Keratinocyte (primary cell): ENCODE measurements at regions not wholly inside any gene's neighbourhood (a gene's known extent, or its start where the extent isn't known, plus 50 kb on each side); places are given as distances from the start of the nearest gene placed in this dataset.
"Not testable (repeated sequence)": the region's sequence is repeated elsewhere in the genome, so short reads cannot be mapped to it uniquely, and the experiment has no call there.

Experiments
- EZH2 ChIP-seq: IDR thresholded peaks from one replicate; pipeline ENCODE4 v1.6.1; 2012; ENCODE audit warnings: inconsistent platforms, mild to moderate bottlenecking, low read length, moderate library complexity
- TF ChIP-seq, protein P1 (sequence below), 3 experiments: IDR thresholded peaks in 1 of 3; conservative IDR thresholded peaks in 1 of 3; optimal IDR thresholded peaks in 1 of 3; 2 replicates in 2 of 3; 3 replicates in 1 of 3; pipeline versions ENCODE3 to v1.5.1; 2011; ENCODE audit warnings: low read length in 3 of 3, mild to moderate bottlenecking in 3 of 3, moderate library complexity in 2 of 3, control low read depth in 1 of 3, inconsistent platforms in 1 of 3; ENCODE audit not compliant: insufficient read depth in 2 of 3; ENCODE audit errors: extremely low read depth in 1 of 3

DNA sequence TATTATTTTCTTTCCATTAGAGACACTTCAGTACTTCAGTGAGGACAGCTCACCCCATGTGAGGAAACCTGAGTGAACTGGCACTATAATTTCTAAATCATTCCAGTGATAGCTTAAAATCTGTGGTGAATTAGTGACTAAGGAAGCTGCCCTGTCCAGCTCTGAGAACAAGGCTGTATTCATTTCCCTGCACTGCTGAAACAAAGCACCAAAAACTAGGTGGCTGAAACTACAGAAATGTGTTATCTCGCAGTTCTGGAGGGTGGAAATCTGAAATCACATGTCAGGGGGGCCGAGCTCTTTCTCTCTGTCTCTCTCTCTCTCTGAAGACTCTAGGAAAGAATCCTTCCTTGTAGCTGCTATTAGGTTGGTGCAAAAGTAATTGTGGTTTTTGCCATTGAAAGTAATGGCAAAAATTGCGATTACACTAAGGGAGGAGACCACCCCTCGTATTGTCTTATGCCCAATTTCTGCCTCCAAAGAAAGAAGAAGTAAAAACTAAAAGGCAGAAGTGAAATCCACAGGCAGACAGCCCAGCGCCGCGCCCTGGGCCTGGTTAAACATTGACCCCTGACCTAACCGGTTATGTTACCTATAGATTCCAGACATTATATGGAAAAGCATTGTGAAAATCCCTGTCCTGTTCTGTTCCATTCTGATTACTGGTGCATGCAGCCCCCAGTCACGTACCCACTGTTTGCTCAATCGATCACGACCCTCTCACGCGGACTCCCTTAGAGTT is 153.0 kb upstream of the LRRN1 start:
- TF ChIP-seq, protein P1, sequence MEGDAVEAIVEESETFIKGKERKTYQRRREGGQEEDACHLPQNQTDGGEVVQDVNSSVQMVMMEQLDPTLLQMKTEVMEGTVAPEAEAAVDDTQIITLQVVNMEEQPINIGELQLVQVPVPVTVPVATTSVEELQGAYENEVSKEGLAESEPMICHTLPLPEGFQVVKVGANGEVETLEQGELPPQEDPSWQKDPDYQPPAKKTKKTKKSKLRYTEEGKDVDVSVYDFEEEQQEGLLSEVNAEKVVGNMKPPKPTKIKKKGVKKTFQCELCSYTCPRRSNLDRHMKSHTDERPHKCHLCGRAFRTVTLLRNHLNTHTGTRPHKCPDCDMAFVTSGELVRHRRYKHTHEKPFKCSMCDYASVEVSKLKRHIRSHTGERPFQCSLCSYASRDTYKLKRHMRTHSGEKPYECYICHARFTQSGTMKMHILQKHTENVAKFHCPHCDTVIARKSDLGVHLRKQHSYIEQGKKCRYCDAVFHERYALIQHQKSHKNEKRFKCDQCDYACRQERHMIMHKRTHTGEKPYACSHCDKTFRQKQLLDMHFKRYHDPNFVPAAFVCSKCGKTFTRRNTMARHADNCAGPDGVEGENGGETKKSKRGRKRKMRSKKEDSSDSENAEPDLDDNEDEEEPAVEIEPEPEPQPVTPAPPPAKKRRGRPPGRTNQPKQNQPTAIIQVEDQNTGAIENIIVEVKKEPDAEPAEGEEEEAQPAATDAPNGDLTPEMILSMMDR (optimal IDR thresholded peaks at IDR 0.05 in 1 of 3, IDR thresholded peaks at IDR 0.05 in 1 of 3, conservative IDR thresholded peaks at IDR 0.05 in 1 of 3; ENCODE audit: extremely low read depth in 1 of 3, insufficient read depth in 2 of 3, low read length in 3 of 3), result not testable (repeated sequence)
- not testable (repeated sequence) for TF ChIP-seq EZH2
